NT2/D1 (cell line): ENCODE measurements at regions not wholly inside any gene's neighbourhood (a gene's known extent, or its start where the extent isn't known, plus 50 kb on each side); places are given as distances from the start of the nearest gene placed in this dataset.

Experiments
- SUZ12 ChIP-seq: IDR thresholded peaks from 2 replicates; pipeline ENCODE4 v1.6.1; 2011; ENCODE audit not compliant: insufficient read length, insufficient read depth; ENCODE audit errors: extremely low read depth
- YY1 ChIP-seq: IDR thresholded peaks from 2 replicates; pipeline ENCODE4 v1.6.1; 2011; ENCODE audit not compliant: insufficient read length, insufficient read depth
- ZNF274 ChIP-seq: IDR thresholded peaks from 2 replicates; pipeline ENCODE4 v1.6.1; 2011; ENCODE audit warnings: mild to moderate bottlenecking, low read depth, low read length

DNA sequence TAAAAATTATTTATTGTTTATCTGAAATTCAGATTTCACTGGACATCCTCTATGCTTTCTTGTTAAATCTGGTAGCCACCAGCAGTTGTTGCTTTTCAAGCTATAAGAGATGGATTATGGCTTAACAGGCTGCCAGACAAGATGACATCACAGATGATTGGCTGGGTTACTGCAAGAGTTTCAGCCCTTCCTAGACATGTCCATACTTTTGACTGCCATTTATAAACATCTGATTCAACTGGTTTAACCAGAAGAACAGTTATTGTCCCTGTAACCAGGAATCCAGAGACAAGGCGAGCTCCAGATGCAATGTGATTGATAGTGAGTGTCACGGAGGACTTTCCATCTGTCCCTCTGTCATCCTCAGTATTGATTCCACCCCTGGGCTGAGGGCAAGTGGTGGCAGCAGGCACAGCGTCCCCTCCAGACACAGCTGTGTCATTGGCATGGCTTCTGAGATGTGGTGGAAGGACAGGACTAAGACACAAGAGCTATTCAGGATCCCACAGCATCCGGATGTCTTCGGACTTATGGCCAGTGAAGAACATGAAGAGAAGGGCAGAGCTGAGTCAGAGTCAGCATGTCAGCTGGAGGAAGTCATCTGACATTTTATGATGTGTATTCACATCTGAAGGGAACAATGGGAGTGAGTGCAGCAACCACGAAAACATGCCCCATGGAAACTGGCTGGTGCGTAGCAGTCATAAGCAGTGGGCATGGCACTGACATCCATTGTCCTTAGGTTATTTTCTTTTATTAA is 284.5 kb upstream of the CDYL start:
- TF ChIP-seq YY1 (no peak), ZNF274 (no peak), SUZ12 (no peak)
